Trophoblast cell (in vitro differentiated cells and primary cell): ENCODE measurements at regions not wholly inside any gene's neighbourhood (a gene's known extent, or its start where the extent isn't known, plus 50 kb on each side); places are given as distances from the start of the nearest gene placed in this dataset.

ENCODE experiments used
- DNase-seq, 2 donors: peaks; one replicate each; pipeline ENCODE4 v3.0.0-alpha.2; 2016
- H2AFZ ChIP-seq: 2 replicates; pipeline ENCODE4 v1.6.1; 2013; ENCODE audit warnings: low read length, moderate library complexity, mild to moderate bottlenecking; ENCODE audit not compliant: insufficient read depth, poor library complexity
- H2AK5ac ChIP-seq: 2 replicates; pipeline ENCODE4 v1.6.1; 2013; ENCODE audit warnings: mild to moderate bottlenecking, low read length
- H2BK120ac ChIP-seq: 2 replicates; pipeline ENCODE4 v1.6.1; 2013; ENCODE audit warnings: low read length, mild to moderate bottlenecking, moderate library complexity; ENCODE audit not compliant: insufficient read depth, poor library complexity
- H2BK12ac ChIP-seq: 2 replicates; pipeline ENCODE4 v1.6.1; 2013; ENCODE audit warnings: mild to moderate bottlenecking, low read length, moderate library complexity
- H2BK5ac ChIP-seq: 2 replicates; pipeline ENCODE4 v1.6.1; 2013; ENCODE audit warnings: low read length, low read depth, moderate library complexity, mild to moderate bottlenecking; ENCODE audit not compliant: poor library complexity
- H3K14ac ChIP-seq: 2 replicates; pipeline ENCODE4 v1.6.1; 2013; ENCODE audit warnings: mild to moderate bottlenecking, low read length
- H3K18ac ChIP-seq: 2 replicates; pipeline ENCODE4 v1.6.1; 2013; ENCODE audit warnings: mild to moderate bottlenecking, low read length
- H3K23ac ChIP-seq: 2 replicates; pipeline ENCODE4 v1.6.1; 2013; ENCODE audit warnings: low read length
- H3K27ac ChIP-seq: 2 replicates; pipeline ENCODE4 v1.5.1; 2013; ENCODE audit warnings: low read depth, mild to moderate bottlenecking, inconsistent platforms, low read length, moderate library complexity
- H3K27me3 ChIP-seq: 2 replicates; pipeline ENCODE4 v1.6.1; 2013; ENCODE audit warnings: inconsistent platforms, mild to moderate bottlenecking, low read length, moderate library complexity; ENCODE audit not compliant: insufficient read depth
- H3K36me3 ChIP-seq, 2 experiments: 1 replicate in 1 of 2; 2 replicates in 1 of 2; pipeline ENCODE4 v1.6.1; 2013; ENCODE audit warnings: low read length in 2 of 2, mild to moderate bottlenecking in 2 of 2, moderate library complexity in 1 of 2; ENCODE audit not compliant: insufficient read depth in 2 of 2, control insufficient read depth in 1 of 2
- H3K4ac ChIP-seq: 2 replicates; pipeline ENCODE4 v1.6.1; 2013; ENCODE audit warnings: low read depth, mild to moderate bottlenecking, low read length, moderate library complexity
- H3K4me1 ChIP-seq, 2 experiments: 1 replicate in 1 of 2; 2 replicates in 1 of 2; pipeline ENCODE4 v1.6.1; 2013; ENCODE audit warnings: low read length in 2 of 2, mild to moderate bottlenecking in 2 of 2, moderate library complexity in 1 of 2; ENCODE audit not compliant: insufficient read depth in 2 of 2, control insufficient read depth in 1 of 2
- H3K4me2 ChIP-seq: 2 replicates; pipeline ENCODE4 v1.6.1; 2013; ENCODE audit warnings: inconsistent platforms, mild to moderate bottlenecking, low read length, moderate library complexity
- H3K4me3 ChIP-seq: 2 replicates; pipeline ENCODE4 v1.5.1; 2013; ENCODE audit warnings: mild to moderate bottlenecking, low read depth, low read length, inconsistent platforms
- H3K79me1 ChIP-seq: one replicate; pipeline ENCODE4 v1.6.1; 2013; ENCODE audit warnings: low read length
- H3K79me2 ChIP-seq: 2 replicates; pipeline ENCODE4 v1.6.1; 2013; ENCODE audit warnings: low read length, mild to moderate bottlenecking; ENCODE audit not compliant: control insufficient read depth, insufficient read depth, poor library complexity
- H3K9ac ChIP-seq: 2 replicates; pipeline ENCODE4 v1.6.1; 2013; ENCODE audit warnings: mild to moderate bottlenecking, low read length
- H3K9me3 ChIP-seq: 2 replicates; pipeline ENCODE4 v1.6.1; 2013; ENCODE audit warnings: low read depth, mild to moderate bottlenecking, control low read depth, inconsistent platforms, low read length; ENCODE audit not compliant: insufficient read depth
- H4K12ac ChIP-seq: 2 replicates; pipeline ENCODE4 v1.6.1; 2013; ENCODE audit warnings: low read depth, mild to moderate bottlenecking, low read length, moderate library complexity
- H4K8ac ChIP-seq: 2 replicates; pipeline ENCODE4 v1.6.1; 2013; ENCODE audit warnings: low read depth, mild to moderate bottlenecking, low read length, moderate library complexity
- H4K91ac ChIP-seq: one replicate; pipeline ENCODE4 v1.6.1; 2013; ENCODE audit warnings: low read depth, mild to moderate bottlenecking, low read length, moderate library complexity
- WGBS: extraction: QIAGEN DNeasy Blood & Tissue Kit; methylation state at CpG from one replicate; pipeline ENCODE4 v1.1.7; 2013; ENCODE audit warnings: missing lambda C conversion rate; ENCODE audit not compliant: insufficient read length, insufficient coverage; ENCODE audit errors: extremely low coverage; 5-methylcytosine and 5-hydroxymethylcytosine counted together

- peak overlapping the region; percentile 55 for H4K8ac ChIP-seq
- H2AFZ ChIP-seq = peak overlapping the region; percentile 8
Measured at GRCh38 chr5:34496701-34497469, 159.2 kb upstream of the RAI14 start.

GRCh38 chr5:34497470-34497808, 158.7 kb upstream of the RAI14 start:
- no CpG with 5 or more reads among the region's 3 CpGs for WGBS

More at GRCh38 chr5:34496701-34497469, 159.2 kb upstream of the RAI14 start:
- H3K14ac ChIP-seq = peak overlapping the region; percentile 12
- peaks cover 9% of the 10 kb centered on the region for H3K79me1 ChIP-seq
- H4K12ac ChIP-seq = peak overlapping the region; percentile 22
- no peak overlapping the region for H3K4me2 ChIP-seq
- H3K27ac ChIP-seq = peak overlapping the region; percentile 5
- peaks cover 7 to 10% of the 10 kb centered on the region in 2 experiments for H3K4me1 ChIP-seq
- no peak overlapping the region for H3K4me3 ChIP-seq
- no CpG with 5 or more reads among the region's 10 CpGs for WGBS
- no peaks in the 10 kb centered on the region for H3K36me3 ChIP-seq
- peak overlapping the region; percentile 81 for H4K91ac ChIP-seq
- H2BK12ac ChIP-seq = peak overlapping the region; percentile 52
- H2AK5ac ChIP-seq = peak overlapping the region; percentile 64
- no peaks in the 10 kb centered on the region for H3K9me3 ChIP-seq
- no peak for DNase-seq
- H3K79me2 ChIP-seq = peaks cover 2% of the 10 kb centered on the region
- H3K18ac ChIP-seq = peak overlapping the region; percentile 16
- no peaks in the 10 kb centered on the region for H3K27me3 ChIP-seq
- no peak overlapping the region for H3K9ac ChIP-seq
- no peak overlapping the region for H3K23ac ChIP-seq
- H2BK120ac ChIP-seq = peak overlapping the region; percentile 68
- peak overlapping the region; percentile 5 for H2BK5ac ChIP-seq
- H3K4ac ChIP-seq = no peak overlapping the region

GRCh38 chr5:34498572-34498971, 157.6 kb upstream of the RAI14 start:
- Histone ChIP-seq H4K12ac (no peak overlapping the region), H3K4ac (no peak overlapping the region), H3K27me3 (no peaks in the 10 kb centered on the region), H3K18ac (no peak overlapping the region), H3K4me3 (no peak overlapping the region), H2BK120ac (no peak overlapping the region), H3K79me2 (peaks cover 2% of the 10 kb centered on the region), H3K9ac (no peak overlapping the region), H3K27ac (no peak overlapping the region), H2AK5ac (no peak overlapping the region), H2AFZ (no peak overlapping the region), H2BK5ac (no peak overlapping the region), H3K14ac (no peak overlapping the region), H3K9me3 (no peaks in the 10 kb centered on the region), H2BK12ac (no peak overlapping the region), H3K4me1 (peaks cover 10 to 13% of the 10 kb centered on the region in 2 experiments), H3K4me2 (no peak overlapping the region), H4K8ac (no peak overlapping the region), H3K23ac (no peak overlapping the region), H4K91ac (peak overlapping the region; percentile 32), H3K79me1 (peaks cover 18% of the 10 kb centered on the region), H3K36me3 (no peaks in the 10 kb centered on the region)
- DNase-seq = peak in 1 of 2 donors; percentile 30
- no CpG with 5 or more reads among the region's 4 CpGs for WGBS

More at GRCh38 chr5:34497470-34497808, 158.7 kb upstream of the RAI14 start:
- no peaks in the 10 kb centered on the region for H3K27me3 ChIP-seq
- H3K27ac ChIP-seq = no peak overlapping the region
- peak overlapping the region; percentile 12 for H3K14ac ChIP-seq
- peak overlapping the region; percentile 5 for H2BK5ac ChIP-seq
- H4K91ac ChIP-seq = peak overlapping the region; percentile 81
- H3K4ac ChIP-seq = no peak overlapping the region
- no peak overlapping the region for H2AFZ ChIP-seq
- DNase-seq = no peak
- no peaks in the 10 kb centered on the region for H3K36me3 ChIP-seq
- H3K9ac ChIP-seq = no peak overlapping the region
- peaks cover 11% of the 10 kb centered on the region for H3K79me1 ChIP-seq
- H3K9me3 ChIP-seq = no peaks in the 10 kb centered on the region
- no peak overlapping the region for H3K4me2 ChIP-seq
- H4K8ac ChIP-seq = peak overlapping the region; percentile 55
- no peak overlapping the region for H3K4me3 ChIP-seq
- peak overlapping the region; percentile 16 for H3K18ac ChIP-seq
- peak overlapping the region; percentile 68 for H2BK120ac ChIP-seq
- H2BK12ac ChIP-seq = peak overlapping the region; percentile 52
- H3K79me2 ChIP-seq = peaks cover 2% of the 10 kb centered on the region
- H3K23ac ChIP-seq = no peak overlapping the region
- peak overlapping the region; percentile 64 for H2AK5ac ChIP-seq
- H4K12ac ChIP-seq = peak overlapping the region; percentile 22
- peaks cover 7 to 10% of the 10 kb centered on the region in 2 experiments for H3K4me1 ChIP-seq

- H3K4me2 ChIP-seq = no peak overlapping the region
- no peaks in the 10 kb centered on the region for H3K36me3 ChIP-seq
- no peak overlapping the region for H3K9ac ChIP-seq
- H3K23ac ChIP-seq = no peak overlapping the region
- peak; percentile 19 to 32 for DNase-seq
- H2BK5ac ChIP-seq = no peak overlapping the region
- no peak overlapping the region for H3K14ac ChIP-seq
- H3K27me3 ChIP-seq = no peaks in the 10 kb centered on the region
- no peak overlapping the region for H2AFZ ChIP-seq
- no peak overlapping the region for H4K8ac ChIP-seq
- H3K27ac ChIP-seq = no peak overlapping the region
- H2BK12ac ChIP-seq = peak overlapping the region; percentile 46
- H3K79me1 ChIP-seq = peaks cover 22% of the 10 kb centered on the region
- H2AK5ac ChIP-seq = no peak overlapping the region
- no peak overlapping the region for H3K4me3 ChIP-seq
- H3K4ac ChIP-seq = no peak overlapping the region
- no peak overlapping the region for H3K18ac ChIP-seq
- H3K9me3 ChIP-seq = no peaks in the 10 kb centered on the region
- H2BK120ac ChIP-seq = no peak overlapping the region
- H3K4me1 ChIP-seq = peaks cover 16 to 18% of the 10 kb centered on the region in 2 experiments
- H3K79me2 ChIP-seq = peaks cover 2% of the 10 kb centered on the region
- no CpG with 5 or more reads among the region's 5 CpGs for WGBS
- no peak overlapping the region for H4K12ac ChIP-seq
- H4K91ac ChIP-seq = peak overlapping the region; percentile 39
Measured at GRCh38 chr5:34499001-34499734, 157.0 kb upstream of the RAI14 start.
